ENCODE measurements at regions not wholly inside any gene's neighbourhood (a gene's known extent, or its start where the extent isn't known, plus 50 kb on each side); places are given as distances from the start of the nearest gene placed in this dataset.

DNA sequence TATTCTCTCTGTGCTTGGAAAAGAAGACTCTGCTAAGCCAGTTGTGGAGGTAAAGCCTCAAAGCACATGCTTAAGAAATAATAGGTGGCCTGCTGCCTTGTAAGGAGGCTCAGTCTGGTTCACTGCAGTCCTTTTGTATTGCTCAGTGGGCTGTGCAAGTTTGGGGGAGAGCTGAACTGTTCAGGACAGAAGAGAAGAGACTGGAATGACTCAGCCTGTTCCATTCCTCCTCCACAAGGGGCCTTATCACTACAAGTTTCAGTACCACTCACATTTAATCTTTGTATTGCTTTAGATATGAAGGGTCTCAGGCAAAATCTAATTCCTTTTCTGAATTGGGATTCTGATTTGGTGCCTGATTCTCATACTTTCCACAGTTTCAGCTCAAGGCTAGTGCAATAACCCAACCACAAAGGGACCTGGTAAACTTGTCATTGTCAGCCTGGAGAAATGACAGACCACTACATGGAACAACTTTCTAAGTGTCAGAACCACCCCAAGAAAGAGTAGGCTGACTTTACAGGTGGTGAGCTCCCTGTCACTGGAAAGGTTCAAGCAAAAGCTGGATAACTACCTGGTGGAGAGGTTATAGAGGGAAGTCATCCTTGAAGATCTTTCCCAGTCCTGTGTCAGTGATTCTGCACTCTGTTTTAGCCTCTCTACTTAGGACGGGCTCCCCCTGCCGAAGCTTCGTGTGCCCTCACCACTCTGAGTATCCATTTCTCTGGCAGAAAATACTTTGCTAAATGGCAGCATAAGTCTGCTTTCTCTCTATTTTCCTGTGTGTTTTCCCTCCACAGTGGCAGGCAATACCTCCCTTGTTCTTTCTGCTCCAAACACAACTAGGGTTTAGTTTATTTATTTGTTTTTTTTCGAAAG, 162.9 kb upstream of the GJB5 start (continued):
- TF ChIP-seq ZNF76 (tag by site-specific recombination; IDR thresholded peaks at IDR 0.05; ENCODE audit: borderline replicate concordance, low read depth): no peak
- TF ChIP-seq, protein P1, sequence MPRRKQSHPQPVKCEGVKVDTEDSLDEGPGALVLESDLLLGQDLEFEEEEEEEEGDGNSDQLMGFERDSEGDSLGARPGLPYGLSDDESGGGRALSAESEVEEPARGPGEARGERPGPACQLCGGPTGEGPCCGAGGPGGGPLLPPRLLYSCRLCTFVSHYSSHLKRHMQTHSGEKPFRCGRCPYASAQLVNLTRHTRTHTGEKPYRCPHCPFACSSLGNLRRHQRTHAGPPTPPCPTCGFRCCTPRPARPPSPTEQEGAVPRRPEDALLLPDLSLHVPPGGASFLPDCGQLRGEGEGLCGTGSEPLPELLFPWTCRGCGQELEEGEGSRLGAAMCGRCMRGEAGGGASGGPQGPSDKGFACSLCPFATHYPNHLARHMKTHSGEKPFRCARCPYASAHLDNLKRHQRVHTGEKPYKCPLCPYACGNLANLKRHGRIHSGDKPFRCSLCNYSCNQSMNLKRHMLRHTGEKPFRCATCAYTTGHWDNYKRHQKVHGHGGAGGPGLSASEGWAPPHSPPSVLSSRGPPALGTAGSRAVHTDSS (tag by site-specific recombination; IDR thresholded peaks at IDR 0.05): no peak
- TF ChIP-seq, protein P2, sequence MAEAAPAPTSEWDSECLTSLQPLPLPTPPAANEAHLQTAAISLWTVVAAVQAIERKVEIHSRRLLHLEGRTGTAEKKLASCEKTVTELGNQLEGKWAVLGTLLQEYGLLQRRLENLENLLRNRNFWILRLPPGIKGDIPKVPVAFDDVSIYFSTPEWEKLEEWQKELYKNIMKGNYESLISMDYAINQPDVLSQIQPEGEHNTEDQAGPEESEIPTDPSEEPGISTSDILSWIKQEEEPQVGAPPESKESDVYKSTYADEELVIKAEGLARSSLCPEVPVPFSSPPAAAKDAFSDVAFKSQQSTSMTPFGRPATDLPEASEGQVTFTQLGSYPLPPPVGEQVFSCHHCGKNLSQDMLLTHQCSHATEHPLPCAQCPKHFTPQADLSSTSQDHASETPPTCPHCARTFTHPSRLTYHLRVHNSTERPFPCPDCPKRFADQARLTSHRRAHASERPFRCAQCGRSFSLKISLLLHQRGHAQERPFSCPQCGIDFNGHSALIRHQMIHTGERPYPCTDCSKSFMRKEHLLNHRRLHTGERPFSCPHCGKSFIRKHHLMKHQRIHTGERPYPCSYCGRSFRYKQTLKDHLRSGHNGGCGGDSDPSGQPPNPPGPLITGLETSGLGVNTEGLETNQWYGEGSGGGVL (tag by site-specific recombination; IDR thresholded peaks at IDR 0.05): no peak

DNA sequence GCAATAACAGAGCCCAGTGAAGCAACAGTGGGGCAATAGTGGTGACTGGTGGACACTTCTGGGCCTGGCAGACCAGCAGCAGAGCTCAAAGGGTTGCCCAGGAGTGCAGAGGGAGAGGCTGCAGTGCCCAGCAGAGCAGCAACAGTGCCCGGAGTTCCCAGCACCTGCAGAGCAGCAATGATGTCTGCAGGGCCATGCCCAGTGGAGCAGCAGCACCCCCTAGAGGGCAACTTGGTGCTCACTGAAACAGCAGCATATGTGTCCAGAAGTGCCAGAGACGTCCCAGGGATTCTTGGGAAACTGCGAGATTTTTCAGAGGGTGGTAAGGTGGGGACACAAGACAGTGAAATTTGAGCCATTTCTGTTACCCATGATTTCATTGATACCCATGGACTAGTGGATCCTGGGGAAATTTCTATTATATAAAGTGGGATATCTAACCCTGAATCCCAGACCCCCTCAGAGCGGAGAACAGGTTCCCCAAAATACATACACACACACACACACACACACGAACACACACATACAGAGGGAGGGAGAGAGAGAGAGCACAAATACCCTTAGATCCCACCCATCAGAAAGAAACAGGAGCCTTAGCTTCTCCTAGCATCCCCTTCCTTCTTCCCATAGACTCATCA, 156.9 kb upstream of the GJB5 start:
- TF ChIP-seq MZF1 (tag by site-specific recombination; IDR thresholded peaks at IDR 0.05; ENCODE audit: borderline replicate concordance) (no peak), SCRT2 (tag by site-specific recombination; IDR thresholded peaks at IDR 0.05) (peak; percentile 88), SCRT1 (tag by site-specific recombination; IDR thresholded peaks at IDR 0.05; ENCODE audit: borderline replicate concordance) (0 out of 2 replicates have a peak, but pooled peaks have one; percentile 43), ZNF660 (tag by site-specific recombination; IDR thresholded peaks at IDR 0.05) (0 out of 2 replicates have a peak, but pooled peaks have one; percentile 19), ZNF664 (tag by site-specific recombination; IDR thresholded peaks at IDR 0.05) (no peak), ZSCAN23 (tag by site-specific recombination; IDR thresholded peaks at IDR 0.05) (no peak), ZNF654 (tag by site-specific recombination; IDR thresholded peaks at IDR 0.05; ENCODE audit: low read depth) (peak; percentile 73)
- TF ChIP-seq, protein P3, sequence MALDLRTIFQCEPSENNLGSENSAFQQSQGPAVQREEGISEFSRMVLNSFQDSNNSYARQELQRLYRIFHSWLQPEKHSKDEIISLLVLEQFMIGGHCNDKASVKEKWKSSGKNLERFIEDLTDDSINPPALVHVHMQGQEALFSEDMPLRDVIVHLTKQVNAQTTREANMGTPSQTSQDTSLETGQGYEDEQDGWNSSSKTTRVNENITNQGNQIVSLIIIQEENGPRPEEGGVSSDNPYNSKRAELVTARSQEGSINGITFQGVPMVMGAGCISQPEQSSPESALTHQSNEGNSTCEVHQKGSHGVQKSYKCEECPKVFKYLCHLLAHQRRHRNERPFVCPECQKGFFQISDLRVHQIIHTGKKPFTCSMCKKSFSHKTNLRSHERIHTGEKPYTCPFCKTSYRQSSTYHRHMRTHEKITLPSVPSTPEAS (tag by site-specific recombination; IDR thresholded peaks at IDR 0.05): 0 out of 2 replicates have a peak, but pooled peaks have one; percentile 7
- TF ChIP-seq, protein P4, sequence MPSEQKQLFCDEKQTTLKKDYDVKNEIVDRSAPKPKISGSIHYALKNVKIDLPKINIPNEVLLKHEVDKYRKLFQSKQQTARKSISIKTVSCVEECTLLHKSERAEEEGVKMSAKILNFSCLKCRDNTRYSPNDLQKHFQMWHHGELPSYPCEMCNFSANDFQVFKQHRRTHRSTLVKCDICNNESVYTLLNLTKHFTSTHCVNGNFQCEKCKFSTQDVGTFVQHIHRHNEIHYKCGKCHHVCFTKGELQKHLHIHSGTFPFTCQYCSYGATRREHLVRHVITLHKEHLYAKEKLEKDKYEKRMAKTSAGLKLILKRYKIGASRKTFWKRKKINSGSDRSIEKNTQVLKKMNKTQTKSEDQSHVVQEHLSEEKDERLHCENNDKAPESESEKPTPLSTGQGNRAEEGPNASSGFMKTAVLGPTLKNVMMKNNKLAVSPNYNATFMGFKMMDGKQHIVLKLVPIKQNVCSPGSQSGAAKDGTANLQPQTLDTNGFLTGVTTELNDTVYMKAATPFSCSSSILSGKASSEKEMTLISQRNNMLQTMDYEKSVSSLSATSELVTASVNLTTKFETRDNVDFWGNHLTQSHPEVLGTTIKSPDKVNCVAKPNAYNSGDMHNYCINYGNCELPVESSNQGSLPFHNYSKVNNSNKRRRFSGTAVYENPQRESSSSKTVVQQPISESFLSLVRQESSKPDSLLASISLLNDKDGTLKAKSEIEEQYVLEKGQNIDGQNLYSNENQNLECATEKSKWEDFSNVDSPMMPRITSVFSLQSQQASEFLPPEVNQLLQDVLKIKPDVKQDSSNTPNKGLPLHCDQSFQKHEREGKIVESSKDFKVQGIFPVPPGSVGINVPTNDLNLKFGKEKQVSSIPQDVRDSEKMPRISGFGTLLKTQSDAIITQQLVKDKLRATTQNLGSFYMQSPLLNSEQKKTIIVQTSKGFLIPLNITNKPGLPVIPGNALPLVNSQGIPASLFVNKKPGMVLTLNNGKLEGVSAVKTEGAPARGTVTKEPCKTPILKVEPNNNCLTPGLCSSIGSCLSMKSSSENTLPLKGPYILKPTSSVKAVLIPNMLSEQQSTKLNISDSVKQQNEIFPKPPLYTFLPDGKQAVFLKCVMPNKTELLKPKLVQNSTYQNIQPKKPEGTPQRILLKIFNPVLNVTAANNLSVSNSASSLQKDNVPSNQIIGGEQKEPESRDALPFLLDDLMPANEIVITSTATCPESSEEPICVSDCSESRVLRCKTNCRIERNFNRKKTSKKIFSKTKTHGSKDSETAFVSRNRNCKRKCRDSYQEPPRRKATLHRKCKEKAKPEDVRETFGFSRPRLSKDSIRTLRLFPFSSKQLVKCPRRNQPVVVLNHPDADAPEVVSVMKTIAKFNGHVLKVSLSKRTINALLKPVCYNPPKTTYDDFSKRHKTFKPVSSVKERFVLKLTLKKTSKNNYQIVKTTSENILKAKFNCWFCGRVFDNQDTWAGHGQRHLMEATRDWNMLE (tag by site-specific recombination; conservative IDR thresholded peaks at IDR 0.05; ENCODE audit: low read depth): no peak
- TF ChIP-seq, protein P5, sequence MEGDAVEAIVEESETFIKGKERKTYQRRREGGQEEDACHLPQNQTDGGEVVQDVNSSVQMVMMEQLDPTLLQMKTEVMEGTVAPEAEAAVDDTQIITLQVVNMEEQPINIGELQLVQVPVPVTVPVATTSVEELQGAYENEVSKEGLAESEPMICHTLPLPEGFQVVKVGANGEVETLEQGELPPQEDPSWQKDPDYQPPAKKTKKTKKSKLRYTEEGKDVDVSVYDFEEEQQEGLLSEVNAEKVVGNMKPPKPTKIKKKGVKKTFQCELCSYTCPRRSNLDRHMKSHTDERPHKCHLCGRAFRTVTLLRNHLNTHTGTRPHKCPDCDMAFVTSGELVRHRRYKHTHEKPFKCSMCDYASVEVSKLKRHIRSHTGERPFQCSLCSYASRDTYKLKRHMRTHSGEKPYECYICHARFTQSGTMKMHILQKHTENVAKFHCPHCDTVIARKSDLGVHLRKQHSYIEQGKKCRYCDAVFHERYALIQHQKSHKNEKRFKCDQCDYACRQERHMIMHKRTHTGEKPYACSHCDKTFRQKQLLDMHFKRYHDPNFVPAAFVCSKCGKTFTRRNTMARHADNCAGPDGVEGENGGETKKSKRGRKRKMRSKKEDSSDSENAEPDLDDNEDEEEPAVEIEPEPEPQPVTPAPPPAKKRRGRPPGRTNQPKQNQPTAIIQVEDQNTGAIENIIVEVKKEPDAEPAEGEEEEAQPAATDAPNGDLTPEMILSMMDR (tag by site-specific recombination; IDR thresholded peaks at IDR 0.05): peak; percentile 88
- CTCF ChIA-PET: interaction anchor here (0.6 to 4.6 kb wide), 32 partner anchors 12 to 1378 kb away, joined by 3 to 27 read pairs (median 4); no protein-coding TSS in a partner anchor
- no peak overlapping the region for H3K27ac ChIP-seq (ENCODE audit: extremely low read depth, low read depth, low read length)
- POLR2A ChIA-PET: no interaction called here
- no peak overlapping the region for H3K4me3 ChIP-seq (ENCODE audit: low read depth, low read length)
- no peaks in the 10 kb centered on the region for H3K36me3 ChIP-seq (ENCODE audit: control insufficient read depth in 2 of 2, insufficient read depth in 1 of 2, low read length in 2 of 2)
- no peaks in the 10 kb centered on the region for H3K4me1 ChIP-seq (ENCODE audit: control insufficient read depth, insufficient read depth, low read length)
- no peaks in the 10 kb centered on the region for H3K9me3 ChIP-seq (ENCODE audit: control insufficient read depth, insufficient read depth, low read depth, low read length)
